Fibroblast of skin of left quadriceps (primary cell): ENCODE measurements at regions not wholly inside any gene's neighbourhood (a gene's known extent, or its start where the extent isn't known, plus 50 kb on each side); places are given as distances from the start of the nearest gene placed in this dataset.

Source experiments
- DNase-seq, 2 experiments: peaks; one replicate each; pipeline ENCODE4 v3.0.0-alpha.2; 2013; ENCODE audit warnings: low read depth in 2 of 2

DNA sequence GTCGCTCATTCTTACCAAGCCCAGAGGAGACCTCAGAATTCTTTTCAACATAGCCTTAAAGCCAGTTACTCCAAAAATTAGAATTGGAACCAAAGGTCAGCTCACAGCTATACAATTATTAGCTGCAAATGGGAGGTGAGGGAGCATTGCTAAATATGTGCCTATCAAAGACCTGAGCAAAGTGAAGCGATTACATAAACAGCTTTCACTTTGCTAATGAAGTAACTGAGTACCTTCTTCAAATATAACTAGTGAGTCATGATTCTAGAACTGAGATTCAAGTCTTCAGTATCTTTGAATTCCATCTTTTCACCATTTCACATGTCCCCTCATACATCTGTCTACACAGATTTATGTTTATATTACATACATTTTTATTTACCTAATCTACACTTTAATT is 122.6 kb downstream of the P2RY1 start:
- no peak for DNase-seq

DNA sequence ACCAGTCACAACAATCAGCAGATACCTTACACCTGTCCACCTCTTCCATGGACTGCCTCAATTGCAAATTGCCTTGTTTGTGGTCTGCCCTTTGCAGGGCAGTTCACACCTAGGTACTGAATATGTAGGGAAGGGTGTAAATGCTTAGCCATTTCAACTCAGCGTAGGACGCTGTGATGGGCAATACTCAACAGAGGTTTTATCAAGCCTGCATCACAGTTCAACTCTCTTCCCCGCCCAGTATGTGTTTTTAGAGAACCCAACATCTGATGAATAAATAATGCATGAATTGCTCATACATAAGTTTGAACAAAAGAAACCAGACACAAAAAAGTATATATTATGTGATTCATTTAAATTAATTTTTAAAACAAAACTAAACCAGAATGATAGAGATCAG is 124.4 kb downstream of the P2RY1 start:
- no peak for DNase-seq

DNA sequence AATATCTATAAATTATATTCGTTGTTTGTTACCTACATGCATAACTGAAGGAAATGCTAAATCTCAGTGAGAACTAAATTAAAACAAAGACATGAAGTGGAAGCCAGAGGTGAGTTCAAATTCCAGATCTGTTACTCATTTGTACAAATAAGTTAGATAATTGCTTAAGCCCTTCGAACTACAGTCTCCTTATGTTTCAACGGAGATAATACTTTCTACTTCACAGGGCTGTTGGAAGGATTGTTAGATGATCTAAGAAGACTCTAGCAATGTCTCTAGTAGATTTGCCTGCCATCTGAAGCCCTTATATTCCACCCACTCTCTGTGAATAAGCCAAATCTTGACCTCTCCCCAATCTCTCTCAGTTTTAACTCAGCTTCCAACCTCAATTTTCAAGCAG is 125.8 kb downstream of the P2RY1 start:
- DNase-seq = no peak

DNA sequence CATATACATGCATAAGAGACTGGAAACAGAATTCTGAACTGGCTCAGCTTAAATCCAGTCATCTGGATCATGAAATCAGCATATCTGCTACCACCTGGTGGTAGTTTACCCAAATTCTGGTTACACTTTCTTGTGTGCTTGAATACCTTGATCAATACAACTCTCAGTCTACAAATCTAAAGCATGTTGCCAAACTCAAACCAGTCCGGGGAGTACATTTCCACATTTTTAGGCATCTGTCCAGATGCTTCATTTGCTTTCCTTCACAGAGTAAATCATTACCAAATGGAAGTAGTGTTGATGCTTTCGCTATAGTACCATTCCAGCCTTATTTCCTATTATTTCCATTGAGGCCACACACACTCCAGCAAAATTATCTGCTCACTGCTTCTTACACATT is 126.4 kb downstream of the P2RY1 start:
- DNase-seq = peak; percentile 9 to 13

DNA sequence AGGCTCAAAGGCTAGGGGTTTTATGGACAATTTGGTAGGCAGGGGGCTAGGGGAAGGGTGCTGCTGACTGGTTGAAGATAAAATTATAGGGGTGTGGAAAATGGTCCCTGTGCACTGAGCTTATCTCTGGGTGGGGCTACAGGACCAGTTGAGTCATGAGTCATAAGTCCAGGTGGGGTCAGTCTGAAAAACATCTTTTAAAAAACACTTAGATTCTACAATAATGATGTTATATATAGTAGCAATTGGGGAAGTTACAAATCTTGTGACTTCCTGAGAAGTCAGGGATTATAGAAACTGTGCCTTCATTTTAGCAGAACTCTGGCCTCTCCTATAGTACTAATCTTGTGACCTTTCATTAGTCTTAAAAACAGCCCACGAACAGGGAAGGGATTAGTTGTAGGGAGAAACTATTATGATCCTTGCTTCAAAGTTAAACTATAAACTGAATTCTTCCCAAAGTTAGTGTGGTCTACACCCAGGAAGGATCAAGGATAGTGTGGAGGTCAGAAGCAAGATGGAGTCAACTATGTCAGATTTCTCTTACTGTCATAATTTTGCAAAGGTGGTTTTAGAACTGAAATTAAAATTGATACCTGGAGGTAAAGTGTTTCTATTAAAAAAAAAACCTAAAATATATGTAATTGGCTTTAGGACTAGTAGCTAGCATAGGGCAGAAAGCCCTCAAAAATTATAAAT is 130.1 kb downstream of the P2RY1 start:
- DNase-seq = no peak

DNA sequence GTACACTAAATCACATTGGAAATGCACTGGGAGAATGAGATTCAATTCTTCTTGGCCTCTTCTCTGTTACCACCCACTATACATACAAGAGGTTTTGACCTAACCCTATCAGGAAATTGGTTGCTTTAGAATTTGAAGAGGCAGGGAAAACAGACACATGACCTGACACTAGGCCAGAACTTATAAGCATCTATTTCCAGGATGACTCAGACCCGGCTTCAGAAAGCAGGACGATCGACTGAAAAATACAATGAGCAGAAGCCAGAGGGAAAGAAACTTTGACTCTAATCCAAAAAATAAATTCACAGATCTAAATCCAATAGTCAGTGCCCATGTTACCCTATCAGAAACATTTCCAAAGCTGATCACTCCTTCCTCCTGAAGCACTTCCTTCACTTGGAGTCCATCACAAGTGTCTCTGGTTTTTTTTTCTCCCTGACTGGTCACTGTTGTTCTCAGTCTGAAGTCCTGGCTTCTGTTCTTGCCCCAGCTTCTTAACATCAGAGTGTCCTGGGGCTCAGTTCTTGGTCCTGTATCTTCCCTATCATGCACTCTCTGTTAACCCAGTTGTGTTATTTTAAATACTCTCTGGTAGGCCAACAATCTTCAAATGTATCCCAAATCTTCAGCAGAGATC is 133.6 kb downstream of the P2RY1 start:
- no peak for DNase-seq

DNA sequence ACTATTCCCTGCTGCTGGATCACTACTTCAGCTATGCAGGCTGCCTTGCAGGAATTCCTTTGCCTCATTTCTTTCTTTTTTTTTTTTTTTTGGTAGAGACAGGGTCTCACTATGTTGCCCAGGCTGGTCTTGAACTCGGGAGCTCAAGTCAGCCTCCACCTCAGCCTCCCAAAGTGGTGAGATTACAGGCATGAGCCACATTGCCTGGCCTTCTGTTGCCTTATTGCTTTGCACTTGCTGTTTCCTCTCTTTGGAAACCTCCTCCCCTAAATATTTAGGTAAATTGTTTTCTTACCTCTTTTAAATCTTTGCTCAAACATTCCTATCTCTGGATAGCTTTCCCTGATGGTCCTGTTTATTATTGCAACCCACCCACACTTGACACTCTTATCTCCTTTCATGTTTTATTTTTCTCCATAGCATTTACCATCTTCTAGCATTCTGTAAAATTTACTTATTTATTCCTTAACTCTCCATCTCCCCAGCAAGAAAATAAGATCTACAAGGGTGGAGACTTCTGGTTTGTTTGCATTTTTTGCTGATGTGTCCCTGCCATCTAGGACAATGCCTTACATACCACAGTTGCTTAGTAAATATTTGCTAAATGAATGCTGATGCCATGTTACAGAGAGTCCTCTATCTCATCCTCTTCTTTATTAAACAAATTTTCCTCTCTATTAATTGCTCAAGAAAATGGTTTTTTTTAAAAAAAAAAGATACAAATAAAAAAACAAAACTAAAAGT is 134.8 kb downstream of the P2RY1 start:
- no peak for DNase-seq

DNA sequence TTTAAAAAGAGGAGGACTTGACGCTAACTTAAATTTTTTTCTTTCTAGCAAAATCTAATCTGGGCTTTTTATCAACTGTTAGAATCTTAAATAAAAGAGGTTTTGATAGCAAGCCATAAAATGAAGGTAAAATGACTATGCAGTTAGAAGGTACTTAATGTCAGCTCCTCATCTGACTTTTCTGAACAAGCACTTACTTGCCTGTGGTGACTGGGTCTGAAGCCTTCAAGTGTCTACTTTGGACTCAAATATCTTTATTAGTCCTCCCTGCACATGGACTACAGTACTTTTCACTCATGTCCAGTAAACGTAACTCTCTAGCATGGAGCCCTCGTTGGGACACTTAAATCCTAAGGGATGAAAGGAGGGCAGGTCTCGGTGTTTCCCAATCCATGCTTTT is 135.9 kb downstream of the P2RY1 start:
- DNase-seq = no peak

DNA sequence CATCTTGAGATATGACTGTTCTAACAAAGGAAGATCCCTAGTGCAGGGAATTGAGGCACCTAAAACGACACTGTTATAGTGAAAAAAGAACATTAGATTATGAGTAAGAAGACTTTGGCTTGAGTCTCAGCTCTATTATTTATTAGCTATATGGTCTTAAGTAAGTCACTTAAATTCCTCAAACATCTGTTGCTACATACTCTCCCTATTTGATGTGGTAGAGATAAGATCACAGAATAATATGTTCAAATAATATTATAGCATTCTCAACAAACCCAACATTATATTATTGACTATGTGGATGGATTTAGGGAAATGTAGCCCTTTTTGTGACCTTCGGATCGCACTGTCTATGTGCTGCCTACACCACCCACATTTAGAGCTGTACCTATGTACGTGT is 136.9 kb downstream of the P2RY1 start:
- DNase-seq = no peak

DNA sequence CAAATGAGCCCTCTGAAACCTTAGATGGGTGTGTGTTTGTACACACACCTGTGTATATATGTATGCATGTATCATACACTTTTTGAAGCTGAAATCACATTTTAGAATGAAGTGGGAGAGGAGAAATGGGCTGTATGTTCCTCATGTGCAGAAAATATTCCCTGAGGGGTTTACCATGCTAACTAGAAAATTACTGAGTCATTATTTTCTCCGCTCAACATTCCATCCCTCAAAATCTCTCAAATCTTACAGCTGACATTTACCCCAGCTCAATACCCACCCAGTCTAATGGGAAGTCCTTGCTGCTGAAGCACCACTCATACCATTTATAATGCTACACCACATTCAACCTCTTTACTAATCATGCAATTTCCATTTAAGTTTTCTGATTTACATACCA is 138.6 kb downstream of the P2RY1 start:
- no peak for DNase-seq

DNA sequence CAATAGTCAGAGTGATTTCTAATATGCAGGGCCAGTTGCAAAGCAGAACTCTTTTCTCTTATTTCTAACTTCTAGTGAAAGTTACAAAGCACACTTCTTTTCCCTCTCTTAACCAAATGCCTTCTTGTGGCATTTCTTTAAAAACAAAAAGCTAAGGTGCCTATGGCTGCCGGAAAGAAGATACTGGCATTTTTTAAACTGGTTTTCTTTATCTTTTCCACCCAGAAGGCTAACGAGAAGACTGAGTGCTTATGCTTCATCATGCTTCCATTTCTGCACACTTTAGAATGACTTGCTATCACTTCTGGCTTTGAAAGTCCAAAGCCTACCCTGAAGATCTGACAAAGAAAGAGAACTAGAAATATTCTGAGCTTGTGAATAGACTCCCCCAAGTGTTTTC is 141.3 kb downstream of the P2RY1 start:
- DNase-seq = no peak

DNA sequence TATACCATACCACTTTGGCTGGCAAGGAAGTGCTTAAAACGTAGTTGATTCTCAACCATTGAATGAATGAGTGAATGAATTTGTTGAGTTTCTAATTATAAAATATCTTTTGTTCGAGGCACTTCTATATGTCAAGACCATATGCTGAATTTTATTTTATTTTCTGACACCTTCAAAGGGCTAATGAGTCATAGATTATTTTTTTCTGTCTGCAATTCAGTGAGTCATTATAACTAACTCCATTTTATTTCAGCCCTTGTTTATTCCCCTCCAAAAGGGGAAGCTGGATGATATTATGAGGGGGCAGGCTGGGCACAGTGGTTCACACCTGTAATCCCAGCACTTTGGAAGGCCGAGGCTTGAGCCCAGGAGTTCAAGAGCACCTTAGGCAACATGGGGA is 142.4 kb downstream of the P2RY1 start:
- no peak for DNase-seq

DNA sequence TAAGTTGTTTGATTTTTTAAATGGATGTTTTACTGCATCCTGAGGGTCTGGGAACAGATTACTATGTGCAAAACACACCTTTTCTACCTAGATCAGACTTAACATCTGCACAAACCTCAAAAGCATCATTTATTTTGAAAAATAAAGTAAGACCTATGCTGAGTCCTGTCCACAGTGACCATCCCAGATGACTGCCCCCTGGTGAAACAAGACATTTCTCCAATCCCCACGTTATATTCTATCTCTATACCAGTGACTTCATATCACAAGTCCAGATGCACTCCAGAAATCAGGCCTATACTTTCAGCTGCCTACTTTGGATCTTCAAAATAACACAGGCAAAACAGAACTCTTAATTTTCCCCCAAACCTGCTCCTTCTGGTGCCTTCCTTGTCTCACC is 143.2 kb downstream of the P2RY1 start:
- no peak for DNase-seq

DNA sequence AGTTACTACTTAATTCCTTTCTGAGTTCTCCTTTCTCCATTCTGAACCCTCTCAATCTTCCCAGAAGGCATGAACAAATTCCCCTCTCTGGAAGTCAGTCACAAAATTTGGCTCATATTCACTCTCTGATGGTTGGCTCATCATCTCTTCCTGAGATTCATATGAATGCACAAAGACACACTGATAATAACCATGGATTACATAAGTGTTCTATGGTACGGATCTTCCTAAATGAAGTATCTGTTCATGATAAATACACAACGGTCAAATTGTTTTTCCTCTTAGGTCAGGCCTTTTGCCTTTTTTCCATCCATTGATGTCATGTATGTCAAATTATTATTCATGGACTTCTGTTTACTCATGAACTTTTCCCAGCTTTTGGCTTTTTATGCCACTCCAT is 162.6 kb downstream of the P2RY1 start:
- no peak for DNase-seq

DNA sequence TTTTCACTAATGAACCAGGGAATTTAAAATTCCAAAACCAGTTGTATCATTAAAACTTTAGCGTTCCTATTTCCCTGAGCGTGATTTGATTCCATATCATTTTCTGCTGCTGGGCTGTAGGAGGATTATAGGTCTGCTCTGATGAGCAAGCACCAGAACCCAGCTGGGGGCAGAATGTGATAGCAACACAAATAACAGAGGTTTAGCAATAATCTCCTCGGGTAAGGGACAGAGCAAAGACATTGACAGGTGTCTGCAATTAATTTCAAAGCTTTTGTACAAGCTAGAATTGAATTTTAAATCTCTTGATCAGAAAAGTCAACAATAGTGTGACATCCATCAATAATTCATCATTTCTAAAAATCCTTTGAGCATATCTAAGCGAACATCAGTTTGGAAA is 163.4 kb upstream of the RAP2B start:
- DNase-seq = no peak

DNA sequence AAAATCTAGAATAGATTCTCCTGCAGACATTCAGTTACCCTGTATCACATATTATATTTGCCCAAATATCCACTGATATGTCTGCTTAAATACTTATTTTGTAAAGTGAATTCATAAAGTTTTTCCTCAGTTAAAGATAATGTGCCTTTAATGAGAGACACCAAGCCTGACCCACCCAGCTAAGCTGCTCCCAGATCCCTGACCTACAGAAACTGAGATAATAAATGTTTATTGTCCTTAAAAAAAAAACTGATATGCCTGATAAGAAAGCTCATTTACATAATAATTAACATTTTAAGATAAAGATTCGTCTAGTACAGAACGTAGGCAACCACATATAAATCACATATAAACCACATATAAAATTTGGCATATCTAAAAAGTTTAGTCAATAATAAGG is 161.7 kb upstream of the RAP2B start:
- no peak for DNase-seq

DNA sequence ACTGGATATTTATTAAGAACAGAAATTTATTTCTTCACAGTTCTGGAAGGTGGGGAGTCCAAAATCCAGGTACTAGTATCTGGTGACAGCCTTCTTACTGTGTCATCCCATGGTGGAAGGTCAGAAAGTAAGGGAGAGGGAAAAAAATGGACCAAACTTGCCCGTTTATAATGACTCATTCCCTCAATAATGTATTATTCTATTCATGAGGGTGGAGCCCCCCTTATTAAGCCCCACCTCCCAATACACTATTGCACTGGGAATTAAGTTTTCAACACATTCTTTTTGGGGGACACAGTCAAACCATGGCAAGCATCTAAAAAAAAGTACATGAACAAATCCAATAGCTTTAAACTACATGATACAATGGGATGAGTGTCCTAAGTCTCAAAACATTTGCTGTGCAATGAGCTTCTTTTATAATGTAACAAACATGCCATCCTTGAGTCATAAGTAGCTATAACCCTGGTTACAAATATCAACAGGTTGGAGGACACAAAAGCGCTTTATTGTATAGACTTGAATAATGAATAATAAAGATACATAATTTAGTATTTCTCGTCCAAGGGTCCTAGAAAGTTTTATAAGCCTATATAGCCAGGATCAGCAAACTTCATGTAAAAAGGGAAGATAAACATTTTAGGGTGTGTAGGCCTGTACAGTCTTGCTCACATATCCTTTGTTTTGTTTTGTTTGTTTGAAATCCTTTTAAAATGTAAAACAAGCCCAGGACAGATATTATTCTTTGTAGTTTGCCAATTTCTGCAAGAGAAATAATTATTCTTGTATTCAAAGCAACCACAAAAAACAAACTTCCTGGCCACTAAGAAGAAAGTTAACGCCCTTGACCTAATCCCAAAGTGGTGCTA is 160.6 kb upstream of the RAP2B start:
- no peak for DNase-seq

DNA sequence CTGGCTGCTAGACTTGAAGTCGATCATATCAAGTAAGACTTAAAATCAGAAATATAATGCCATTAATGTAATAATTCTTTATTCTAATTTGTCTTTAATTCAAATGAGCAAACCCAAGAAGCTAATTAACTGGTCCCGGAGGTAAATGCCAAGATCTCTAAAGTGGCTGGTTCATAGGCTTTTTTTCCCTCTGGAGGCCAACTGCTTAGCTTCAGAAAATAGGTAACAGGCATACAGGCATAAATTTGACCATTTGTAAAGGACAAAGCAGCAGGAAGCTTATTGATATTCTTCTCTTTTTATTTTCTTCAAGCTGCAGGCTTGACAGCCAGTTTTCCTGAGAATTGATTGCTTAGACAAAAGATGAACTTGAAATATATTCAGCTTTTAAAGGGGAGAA is 158.6 kb upstream of the RAP2B start:
- no peak for DNase-seq

DNA sequence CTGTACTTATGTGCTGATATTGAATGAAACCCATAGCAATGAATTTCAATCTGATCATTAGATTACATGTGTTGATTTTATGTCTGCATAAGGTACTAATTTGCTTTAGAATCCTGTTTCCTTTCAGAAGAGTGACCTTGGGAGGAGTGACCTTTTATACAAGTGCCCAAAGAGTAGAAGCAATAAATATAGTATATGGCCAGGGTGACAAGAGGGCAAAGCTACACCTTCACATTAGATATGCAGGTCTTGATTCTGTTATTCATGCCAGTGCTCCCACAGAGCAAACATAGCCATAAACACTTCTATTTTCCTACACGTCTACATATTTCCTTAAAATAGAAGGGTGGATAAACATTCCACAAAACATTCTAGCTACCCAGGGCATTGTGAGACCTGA is 158.2 kb upstream of the RAP2B start:
- no peak for DNase-seq

DNA sequence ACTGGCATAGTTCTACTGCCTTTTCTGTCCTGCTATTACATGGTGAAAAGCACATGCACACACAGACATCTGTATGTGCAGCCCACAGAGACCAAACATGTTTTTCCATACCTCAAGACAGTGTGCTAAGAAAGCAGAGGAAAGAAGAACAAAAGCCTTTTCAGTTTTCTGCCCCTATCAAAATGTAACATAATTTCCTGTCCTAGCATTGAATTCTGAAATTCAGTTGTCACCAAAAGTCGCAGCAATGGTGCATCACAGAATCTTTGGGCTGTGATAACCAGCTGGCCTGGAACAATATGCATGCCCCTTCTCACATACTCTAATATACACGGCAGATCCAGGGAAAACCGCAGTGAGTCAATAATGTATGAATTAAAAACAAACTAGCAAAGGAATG is 153.8 kb upstream of the RAP2B start:
- DNase-seq = no peak

DNA sequence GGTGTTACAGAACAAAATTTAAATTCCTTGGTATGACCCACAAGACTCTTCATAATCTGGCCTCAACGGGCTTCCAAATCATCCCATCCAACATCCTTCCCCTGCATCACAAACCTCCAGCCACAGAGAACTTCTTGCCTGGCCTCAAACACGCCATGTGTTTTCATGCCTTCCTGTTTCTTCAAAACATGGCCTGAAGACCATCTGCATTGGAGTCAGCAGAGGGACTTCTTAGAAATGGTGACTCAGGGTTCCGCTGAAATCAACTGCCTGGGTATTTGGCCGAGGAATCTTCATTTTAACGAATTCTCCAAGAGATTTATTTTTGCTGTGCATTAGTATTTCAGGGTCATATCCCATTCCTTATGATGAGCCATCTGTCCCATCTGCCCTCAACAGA is 138.1 kb upstream of the RAP2B start:
- DNase-seq = no peak

DNA sequence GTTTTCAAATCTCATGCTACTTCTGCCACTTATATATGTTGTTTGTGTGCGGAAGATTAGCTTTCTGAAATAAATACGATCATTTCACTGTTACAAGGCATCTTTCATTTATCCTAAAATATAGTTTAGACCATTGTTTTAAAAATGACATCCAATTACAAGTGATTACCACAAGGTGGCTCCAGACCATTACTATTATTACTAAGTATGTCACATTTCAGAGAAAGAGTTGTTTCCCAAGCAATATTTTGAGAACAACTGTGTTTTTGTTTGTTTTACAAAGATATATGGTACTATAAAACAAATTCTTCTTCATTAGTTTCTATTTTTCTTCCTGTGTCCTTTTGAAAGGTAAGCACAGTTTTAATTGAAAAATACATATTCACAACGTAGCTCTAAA is 136.0 kb upstream of the RAP2B start:
- peak; percentile 15 for DNase-seq
